ENCODE measurements at regions not wholly inside any gene's neighbourhood (a gene's known extent, or its start where the extent isn't known, plus 50 kb on each side); places are given as distances from the start of the nearest gene placed in this dataset.
A peak's percentile ranks its signal among the peaks of the same experiment; 100 is the strongest.
"Not testable (repeated sequence)": the region's sequence is repeated elsewhere in the genome, so short reads cannot be mapped to it uniquely, and the experiment has no call there.

DNA sequence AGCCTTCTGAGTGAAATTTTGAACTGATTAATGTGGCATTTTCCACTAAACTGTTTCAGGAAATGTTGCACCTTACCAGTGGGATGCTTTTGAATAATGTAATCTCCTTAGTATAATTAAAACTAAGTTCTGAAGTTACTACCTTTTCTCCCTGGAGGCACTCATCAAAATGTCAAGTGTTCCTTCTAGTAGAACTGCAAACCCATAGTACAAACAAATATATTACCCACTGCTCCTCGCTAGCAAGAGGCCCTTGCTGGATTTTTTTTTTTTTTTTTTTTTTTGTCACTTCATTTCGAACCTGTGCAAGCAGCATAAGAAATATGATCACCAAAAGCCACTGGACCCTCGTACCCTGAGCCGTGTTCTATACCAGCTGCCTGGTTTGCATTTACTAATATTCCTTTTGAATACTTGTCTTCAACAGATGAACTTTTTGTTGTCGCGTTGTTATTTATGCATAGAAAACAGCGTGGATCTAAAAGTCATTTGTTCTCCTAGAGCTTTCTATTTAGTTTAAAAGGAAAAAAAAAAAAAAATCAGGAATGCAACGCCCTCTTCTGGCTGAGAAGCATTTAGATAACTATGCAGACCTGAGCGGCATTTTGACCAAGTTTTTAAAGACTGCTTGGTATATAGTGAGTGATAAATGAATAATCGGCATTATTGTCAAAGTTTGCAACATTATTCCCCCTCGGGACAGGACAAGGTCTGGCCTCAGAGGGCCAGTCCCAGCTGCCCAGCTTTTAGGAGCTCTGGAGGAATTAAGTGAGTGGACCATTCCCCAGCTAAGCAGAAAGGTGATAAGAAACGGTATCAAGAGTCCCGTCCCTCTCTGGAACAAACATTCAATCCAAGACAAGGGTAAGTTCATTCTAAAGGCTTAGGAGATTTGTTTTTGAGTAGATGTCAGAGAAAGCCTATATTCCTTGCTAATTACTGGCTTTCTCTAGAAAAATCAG is 162.5 kb upstream of the KIF2A start:
- peak; percentile 50 for DNase-seq (ENCODE audit: low read depth, low spot score)
- in situ Hi-C loops (cut with HindIII; ENCODE audit: low pct_unique_long_range_greater_than_20kb, low sequenced_read_pairs) = no loop called here

DNA sequence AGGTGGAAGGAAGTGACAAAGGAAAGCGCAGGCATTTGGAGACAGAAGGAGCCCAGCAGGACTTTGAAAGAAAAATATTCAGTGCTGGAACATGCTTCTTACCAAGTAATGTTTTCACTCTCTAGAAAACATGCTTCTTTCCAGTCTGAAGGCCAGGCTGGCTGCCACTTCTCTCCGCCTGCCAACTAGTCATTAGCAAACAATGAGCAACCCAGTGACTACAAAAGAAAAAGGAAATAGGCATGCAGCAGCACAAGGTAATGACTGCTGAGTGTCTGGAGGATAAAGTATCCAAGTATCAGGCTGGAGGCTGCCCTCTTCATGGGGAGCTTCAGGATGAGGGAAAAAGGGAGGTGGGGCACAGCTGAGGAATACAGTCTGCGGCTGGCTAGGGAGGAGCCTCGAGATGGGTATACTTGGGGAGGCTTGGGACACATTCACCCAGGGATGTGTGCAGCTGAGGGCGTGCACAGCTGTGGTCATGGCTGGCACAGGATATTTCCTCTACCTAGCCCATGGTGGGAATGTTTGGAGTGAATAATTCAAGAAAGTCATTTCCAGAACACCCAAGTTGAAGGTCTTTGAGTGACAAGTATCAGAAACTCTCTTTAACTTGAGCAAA is 161.5 kb upstream of the KIF2A start:
- no peak for DNase-seq (ENCODE audit: low read depth, low spot score)
- in situ Hi-C loops (cut with HindIII; ENCODE audit: low pct_unique_long_range_greater_than_20kb, low sequenced_read_pairs) = no loop called here

DNA sequence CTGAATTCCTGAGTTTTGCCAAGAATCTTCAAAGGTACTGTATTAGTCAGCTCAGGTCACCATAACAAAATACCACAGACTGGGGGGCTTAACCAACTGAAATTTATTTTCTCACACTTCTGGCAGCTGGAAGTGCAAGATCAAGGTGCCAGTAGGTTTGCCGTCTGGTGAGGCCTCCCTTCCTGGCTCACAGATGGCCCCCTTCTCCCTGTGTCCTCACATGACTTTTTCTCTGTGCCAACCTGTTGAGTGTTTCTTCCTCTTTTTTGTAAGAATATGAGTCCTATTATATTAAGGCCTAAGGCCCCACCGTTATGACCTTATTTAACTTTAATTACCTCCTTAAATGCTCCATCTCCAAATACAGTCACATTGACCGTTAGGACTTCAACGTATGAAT is 156.1 kb upstream of the KIF2A start:
- DNase-seq (ENCODE audit: low read depth, low spot score) = no peak
- in situ Hi-C loops (cut with HindIII; ENCODE audit: low pct_unique_long_range_greater_than_20kb, low sequenced_read_pairs) = no loop called here

DNA sequence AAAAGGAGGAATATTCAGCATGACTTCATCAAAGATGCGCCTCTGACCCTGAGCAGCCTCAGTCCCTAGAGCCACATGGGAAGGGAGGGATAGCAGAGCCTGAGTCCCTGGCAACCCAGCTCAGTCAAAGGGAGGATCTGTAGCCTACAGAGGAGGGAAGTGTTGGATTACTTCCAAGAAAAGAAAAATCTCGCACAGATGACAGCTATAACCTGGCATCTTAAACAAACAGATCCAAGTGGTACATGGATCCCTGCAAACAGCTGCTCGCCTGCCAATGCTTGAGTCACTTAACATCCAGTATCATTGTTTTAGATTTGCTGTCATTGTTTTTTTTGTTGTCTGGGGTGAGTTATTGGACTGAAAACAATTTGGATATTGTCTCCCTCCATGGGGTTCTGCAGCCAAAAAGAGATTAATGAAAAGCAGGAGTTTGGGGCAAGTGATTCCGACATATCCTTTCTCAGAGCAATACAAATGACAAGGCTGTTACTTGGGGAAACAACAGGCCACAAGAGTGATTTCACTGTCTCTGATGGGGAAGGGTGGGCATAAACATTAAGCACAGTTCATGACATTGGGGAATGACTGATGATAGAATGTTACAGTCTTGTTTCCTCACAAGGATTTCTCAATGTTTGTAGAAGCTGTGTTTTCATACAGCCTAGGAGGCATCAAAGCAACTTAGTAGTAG is 153.5 kb upstream of the KIF2A start:
- no peak for DNase-seq (ENCODE audit: low read depth, low spot score)
- in situ Hi-C loops (cut with HindIII; ENCODE audit: low pct_unique_long_range_greater_than_20kb, low sequenced_read_pairs) = no loop called here

DNA sequence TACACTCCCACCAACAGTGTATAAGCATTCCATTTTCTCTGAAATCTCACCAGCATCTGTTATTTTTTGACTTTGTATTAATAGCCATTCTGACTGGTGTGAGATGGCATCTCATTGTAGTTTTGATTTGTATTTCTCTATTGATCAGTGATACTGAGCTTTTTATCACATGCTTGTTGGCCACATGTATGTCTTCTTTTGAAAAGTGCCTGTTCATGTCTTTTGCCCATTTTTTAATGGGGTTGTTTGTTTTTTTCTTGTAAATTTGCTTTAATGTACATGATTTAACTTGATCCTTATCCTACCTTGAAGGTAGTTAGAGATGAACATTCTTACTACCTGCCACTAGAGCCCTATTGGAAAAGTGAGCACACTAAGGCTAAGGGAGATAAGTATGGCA is 151.2 kb upstream of the KIF2A start:
- in situ Hi-C loops (cut with HindIII; ENCODE audit: low pct_unique_long_range_greater_than_20kb, low sequenced_read_pairs) = no loop called here
- no peak for DNase-seq (ENCODE audit: low read depth, low spot score)

DNA sequence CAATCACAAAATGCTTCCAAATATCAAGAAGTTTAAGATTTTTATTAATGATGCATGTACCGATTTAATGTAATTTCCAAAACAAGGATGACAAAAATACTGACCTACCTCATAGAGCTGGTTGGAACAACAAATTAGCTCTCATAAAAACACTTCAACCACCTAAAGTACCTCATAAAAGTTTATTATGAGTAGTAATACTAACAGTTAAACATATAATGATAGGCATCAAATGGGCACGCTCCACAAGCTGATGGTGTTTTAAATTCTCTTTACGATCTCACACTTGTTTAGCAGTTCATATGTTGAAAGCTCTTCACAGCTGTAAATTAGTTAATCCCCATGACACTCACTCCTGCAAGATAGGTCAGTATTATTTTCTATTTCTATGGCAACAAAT is 150.0 kb upstream of the KIF2A start:
- DNase-seq (ENCODE audit: low read depth, low spot score) = no peak
- in situ Hi-C loops (cut with HindIII; ENCODE audit: low pct_unique_long_range_greater_than_20kb, low sequenced_read_pairs) = no loop called here

DNA sequence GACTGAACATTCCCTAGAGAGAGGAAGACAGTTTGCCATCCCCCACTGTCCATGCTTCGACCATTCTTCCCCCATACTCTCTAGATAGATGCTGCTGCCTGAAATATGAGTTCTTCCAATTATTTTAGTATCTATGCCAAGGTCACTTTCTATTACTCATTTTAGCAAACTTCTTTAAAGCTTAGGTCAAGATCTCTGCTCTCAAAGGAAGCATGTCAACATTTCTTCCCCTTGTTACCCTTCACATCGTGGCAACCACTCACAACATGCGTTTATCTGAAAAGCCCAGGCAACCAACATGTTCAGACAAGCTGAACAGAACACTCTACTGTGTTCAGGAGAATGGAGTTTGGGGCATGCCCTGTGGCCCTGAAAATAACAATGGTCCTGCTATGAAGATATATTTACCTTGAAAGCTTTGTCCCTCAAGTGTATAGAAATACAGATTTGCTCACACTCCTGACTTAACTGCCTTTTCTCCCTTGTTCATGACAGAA is 138.4 kb upstream of the KIF2A start:
- in situ Hi-C loops (cut with HindIII; ENCODE audit: low pct_unique_long_range_greater_than_20kb, low sequenced_read_pairs) = no loop called here
- DNase-seq (ENCODE audit: low read depth, low spot score) = no peak

DNA sequence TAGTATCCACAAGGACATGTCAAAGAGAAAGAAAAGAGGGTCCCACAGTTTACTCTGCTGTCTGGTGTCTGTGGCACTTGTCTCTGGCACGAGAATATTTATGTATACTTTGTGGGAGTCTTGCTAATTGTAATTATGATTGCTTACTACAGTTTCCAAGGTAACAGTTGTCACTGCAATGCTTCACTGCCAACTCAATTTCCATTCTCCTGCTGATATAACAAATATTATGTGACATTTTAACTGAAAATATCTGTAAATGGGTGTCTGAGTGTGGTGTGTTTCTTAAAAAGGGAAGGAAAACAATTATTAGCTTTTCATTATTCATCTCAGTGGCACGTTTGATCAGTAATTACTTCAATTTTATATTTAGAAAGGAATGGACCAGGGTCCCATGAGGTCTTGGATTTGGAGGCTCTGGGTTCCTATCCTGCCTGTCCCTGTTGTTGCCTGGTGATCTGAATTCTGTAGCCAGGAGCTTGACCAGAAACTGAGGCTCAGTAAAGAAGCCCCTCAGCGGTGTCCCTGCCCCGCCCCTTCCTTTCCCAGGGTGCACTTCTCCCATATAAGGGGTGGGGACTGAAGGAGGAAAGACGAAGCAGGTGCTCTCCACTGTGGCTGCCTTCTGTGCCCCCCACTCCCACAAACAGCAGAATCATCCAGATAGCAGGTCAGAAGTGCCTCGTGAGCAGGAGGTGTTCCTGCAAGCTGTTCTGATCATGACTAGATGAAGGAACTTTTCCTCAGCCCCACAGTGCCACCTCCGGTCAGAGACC is 137.3 kb upstream of the KIF2A start:
- DNase-seq (ENCODE audit: low read depth, low spot score) = no peak
- in situ Hi-C loops (cut with HindIII; ENCODE audit: low pct_unique_long_range_greater_than_20kb, low sequenced_read_pairs) = no loop called here

DNA sequence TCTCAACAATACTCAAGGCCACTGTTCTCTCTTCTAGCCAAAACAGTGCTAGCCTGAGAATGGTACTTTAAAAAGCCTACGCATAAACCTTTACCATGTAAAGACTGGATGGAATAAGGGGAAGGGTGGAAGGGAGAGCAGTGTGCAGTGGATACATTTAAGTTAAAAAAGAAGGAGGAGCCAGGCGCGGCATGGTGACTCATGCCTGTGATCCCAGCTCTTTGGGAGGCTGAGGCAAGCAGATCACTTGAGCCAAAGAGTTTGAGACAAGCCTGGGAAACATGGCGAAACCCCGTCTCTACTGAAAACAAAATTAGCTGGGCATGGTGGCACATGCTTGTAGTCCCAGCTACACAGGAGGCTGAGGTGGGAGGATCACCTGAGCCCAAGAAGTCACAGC is 127.7 kb upstream of the KIF2A start:
- in situ Hi-C loops (cut with HindIII; ENCODE audit: low pct_unique_long_range_greater_than_20kb, low sequenced_read_pairs) = no loop called here
- DNase-seq (ENCODE audit: low read depth, low spot score) = no peak

DNA sequence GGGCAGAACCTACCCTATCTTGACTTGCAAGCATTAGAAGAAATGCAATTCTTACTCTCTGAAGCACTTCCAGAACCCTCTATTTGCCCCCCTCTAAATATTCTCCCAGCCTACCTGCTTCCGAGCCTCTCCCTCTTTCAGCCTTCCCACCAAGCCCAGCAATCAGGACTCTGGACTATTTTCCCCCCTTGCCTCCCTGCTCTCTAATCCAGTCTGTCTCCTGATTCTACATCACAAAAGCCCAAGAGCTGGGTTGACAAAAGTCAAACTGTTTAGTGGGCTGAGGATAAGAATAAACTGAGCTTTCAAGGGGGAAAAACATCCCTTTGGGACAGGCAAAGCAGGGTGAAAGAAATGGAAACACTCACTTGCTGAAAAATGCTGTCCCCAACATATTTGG is 123.2 kb upstream of the KIF2A start:
- no peak for DNase-seq (ENCODE audit: low read depth, low spot score)
- in situ Hi-C loops (cut with HindIII; ENCODE audit: low pct_unique_long_range_greater_than_20kb, low sequenced_read_pairs) = no loop called here

DNA sequence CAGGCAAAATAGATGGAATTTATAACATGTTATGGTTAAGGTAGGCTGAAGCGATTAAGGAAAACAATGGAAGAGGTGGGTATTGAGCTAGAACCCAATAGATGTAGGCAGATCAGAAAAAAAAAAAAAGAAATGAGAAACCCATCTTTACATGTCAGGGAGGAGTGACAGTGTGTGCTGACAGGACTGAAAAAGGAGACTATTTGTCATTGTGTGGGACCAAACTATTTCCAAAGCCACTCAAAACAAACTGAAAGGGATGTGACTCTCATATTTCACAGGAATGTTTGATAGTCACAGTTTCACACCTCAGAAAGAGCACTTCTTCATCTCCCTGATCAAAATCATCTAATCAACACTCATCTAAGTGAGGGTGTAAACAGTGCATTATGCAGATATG is 122.3 kb upstream of the KIF2A start:
- in situ Hi-C loops (cut with HindIII; ENCODE audit: low pct_unique_long_range_greater_than_20kb, low sequenced_read_pairs) = no loop called here
- DNase-seq (ENCODE audit: low read depth, low spot score) = no peak

DNA sequence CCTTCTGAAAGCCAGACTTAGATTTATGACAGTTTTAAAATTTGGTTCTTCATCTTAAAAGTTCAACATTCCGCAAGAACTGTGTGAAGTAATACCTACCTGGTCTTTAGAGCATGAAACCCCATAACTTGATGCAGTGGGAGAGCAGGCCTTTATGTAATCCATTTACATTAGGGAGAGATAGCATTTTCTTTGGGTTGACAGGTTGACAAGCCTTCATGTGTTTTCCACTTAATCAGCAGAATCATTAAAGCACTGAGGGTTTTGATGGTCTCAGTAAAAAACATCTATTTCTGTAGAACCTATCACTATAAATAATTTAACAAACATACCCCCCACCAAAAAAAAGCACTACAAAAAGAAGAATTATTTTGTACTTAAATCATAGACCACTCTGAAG is 121.6 kb upstream of the KIF2A start:
- in situ Hi-C loops (cut with HindIII; ENCODE audit: low pct_unique_long_range_greater_than_20kb, low sequenced_read_pairs) = no loop called here
- DNase-seq (ENCODE audit: low read depth, low spot score) = no peak

DNA sequence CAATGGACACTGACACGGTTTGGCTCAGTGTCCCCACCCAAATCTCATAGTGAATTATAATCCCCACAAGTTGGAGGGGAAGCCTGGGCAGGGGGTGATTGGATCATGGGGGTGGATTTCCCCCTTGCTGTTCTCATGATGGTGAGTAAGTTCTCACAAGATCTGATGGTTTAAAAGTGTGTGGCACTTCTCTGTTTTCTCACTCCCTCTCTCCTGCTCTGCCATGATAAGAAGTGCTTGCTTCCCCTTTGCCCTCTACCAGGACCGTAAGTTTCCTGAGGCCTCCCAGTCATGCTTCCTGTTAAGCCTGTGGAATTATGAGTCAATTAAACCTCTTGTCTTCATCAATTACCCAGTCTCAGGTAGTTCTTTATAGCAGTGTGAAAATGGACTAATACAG is 115.8 kb upstream of the KIF2A start:
- no peak for DNase-seq (ENCODE audit: low read depth, low spot score)
- in situ Hi-C loops (cut with HindIII; ENCODE audit: low pct_unique_long_range_greater_than_20kb, low sequenced_read_pairs) = no loop called here

DNA sequence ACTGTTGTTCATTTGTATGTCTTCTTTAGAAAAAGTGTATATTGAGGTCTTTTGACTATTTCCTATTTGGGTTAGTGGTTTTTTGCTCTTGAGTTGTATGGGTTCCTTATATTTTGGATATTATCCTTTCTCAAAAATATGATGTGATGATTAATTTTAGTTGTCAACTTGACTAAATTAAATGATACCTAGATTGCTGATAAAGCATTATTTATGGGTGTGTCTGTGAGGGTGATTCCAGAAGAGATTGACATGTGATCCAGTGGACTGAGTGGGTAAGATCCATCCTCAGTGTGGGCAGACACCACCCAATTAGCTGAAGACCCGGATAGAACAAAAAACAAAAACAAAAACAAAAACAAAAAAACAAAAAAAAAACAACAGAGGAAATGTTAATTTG is 115.1 kb upstream of the KIF2A start:
- in situ Hi-C loops (cut with HindIII; ENCODE audit: low pct_unique_long_range_greater_than_20kb, low sequenced_read_pairs) = no loop called here
- DNase-seq (ENCODE audit: low read depth, low spot score) = no peak

DNA sequence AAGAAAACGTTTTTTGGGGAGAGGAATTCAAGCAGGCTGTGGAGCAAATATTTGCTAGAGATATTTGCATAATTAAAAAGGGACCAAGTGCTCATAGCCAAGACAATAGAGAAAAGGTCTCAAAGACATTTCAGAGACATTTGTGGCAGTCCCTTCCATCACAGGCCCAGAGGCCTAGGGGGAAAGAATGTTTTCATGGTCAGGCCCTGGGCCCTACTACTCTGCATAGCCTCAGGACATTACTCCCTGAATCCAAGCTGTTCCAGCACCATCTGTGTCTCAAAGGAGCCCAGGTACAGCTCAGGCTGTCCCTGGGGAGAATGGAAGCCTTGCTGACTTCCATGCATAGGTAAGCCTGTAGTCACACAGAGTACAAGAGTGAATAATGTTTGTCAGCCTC is 113.0 kb upstream of the KIF2A start:
- DNase-seq (ENCODE audit: low read depth, low spot score) = no peak
- in situ Hi-C loops (cut with HindIII; ENCODE audit: low pct_unique_long_range_greater_than_20kb, low sequenced_read_pairs) = no loop called here

DNA sequence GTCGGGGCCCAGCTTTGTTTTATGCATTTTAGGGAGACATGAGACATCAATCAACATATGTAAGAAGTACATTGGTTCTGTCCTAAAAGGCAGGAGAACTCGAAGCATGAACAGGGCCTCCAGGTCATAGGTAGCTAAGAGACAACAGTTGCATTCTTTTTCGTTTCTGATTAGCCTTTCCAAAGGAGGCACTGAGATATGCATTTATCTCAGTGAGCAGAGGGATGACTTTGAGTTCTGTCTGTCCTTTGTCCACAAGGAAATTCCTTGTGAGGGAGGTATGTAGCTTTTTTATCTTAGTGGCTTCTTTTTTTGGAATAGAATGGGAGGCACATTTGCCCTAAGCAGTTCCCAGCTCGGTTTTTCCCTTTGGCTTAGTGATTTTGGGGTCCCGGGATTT is 109.5 kb upstream of the KIF2A start:
- DNase-seq (ENCODE audit: low read depth, low spot score); in situ Hi-C loops (cut with HindIII; ENCODE audit: low pct_unique_long_range_greater_than_20kb, low sequenced_read_pairs): not testable (repeated sequence)

DNA sequence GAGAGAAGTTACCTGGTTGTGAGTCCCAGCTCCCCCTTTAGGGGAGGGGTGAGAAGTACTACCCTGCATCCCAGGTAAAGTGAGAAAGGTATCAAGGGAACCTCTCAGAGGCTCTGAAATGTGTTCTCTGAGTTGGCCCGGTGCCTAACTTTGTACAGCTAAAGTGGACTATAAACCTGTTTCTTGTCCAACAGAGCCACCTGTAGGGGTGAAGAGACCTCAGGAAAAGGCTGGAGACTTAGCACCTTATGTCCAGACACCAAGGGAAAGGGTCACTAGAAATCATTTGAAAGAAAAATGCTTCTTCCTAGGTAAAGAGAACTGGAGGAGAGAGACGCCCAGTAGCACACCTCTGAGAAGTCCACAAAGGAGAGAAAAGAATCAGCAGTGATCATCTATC is 108.3 kb upstream of the KIF2A start:
- in situ Hi-C loops (cut with HindIII; ENCODE audit: low pct_unique_long_range_greater_than_20kb, low sequenced_read_pairs) = no loop called here
- DNase-seq (ENCODE audit: low read depth, low spot score) = no peak

DNA sequence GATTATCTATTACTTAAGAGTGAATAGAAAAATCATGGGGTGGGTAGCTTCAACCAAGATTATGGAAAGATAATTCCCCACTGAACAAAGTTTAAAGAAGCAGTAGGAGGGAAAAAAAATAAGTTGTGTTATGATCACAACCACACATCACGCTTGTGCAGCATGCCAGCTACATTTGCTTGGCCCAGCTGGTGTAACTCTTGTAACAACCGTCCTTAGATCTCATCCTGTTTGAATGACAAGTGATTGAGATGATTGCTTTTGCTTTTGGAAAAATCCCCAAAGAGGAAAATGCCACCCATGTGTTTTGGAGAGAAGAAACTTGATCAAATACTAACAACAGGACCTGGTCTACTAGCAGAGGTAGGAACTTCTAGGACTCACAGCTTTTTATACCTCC is 107.6 kb upstream of the KIF2A start:
- DNase-seq (ENCODE audit: low read depth, low spot score) = no peak
- in situ Hi-C loops (cut with HindIII; ENCODE audit: low pct_unique_long_range_greater_than_20kb, low sequenced_read_pairs) = no loop called here

All from SK-MEL-5 (cell line).